ENCODE measurements at regions not wholly inside any gene's neighbourhood (a gene's known extent, or its start where the extent isn't known, plus 50 kb on each side); places are given as distances from the start of the nearest gene placed in this dataset.

GRCh38 chr9:29214154-29214689 lies 1640.9 kb upstream of the C9orf72 start:
- Histone ChIP-seq H3K9ac (ENCODE audit: control insufficient read depth, insufficient read depth, low read length) (no peak overlapping the region), H3K36me3 (ENCODE audit: control insufficient read depth in 2 of 2, insufficient read depth in 2 of 2, low read length in 1 of 2) (no peaks in the 10 kb centered on the region), H3K27me3 (replicated peaks in 1 of 2; ENCODE audit: control insufficient read depth in 2 of 2, insufficient read depth in 2 of 2, low read length in 1 of 2) (peaks cover 3 to 7% of the 10 kb centered on the region in 2 experiments), H3K79me2 (ENCODE audit: control insufficient read depth, insufficient read depth, low read length) (no peaks in the 10 kb centered on the region), H3K9me3 (replicated peaks; ENCODE audit: control insufficient read depth, insufficient read depth, low read length) (no peaks in the 10 kb centered on the region), H2AFZ (ENCODE audit: control insufficient read depth, low read depth, low read length) (no peak overlapping the region), H3K4me1 (ENCODE audit: control insufficient read depth, insufficient read depth, low read length) (no peaks in the 10 kb centered on the region), H4K20me1 (ENCODE audit: control insufficient read depth, insufficient read depth) (no peaks in the 10 kb centered on the region), H3K4me2 (ENCODE audit: control insufficient read depth, insufficient read depth) (no peak overlapping the region), H3K4me3 (no peak overlapping the region), H3K27ac (ENCODE audit: control insufficient read depth, insufficient read depth) (no peak overlapping the region)
- RAD21 ChIA-PET (ENCODE audit: unreplicated experiment): no interaction called here
- SMC1A ChIA-PET (ENCODE audit: uncharacterized antibody, unreplicated experiment): no interaction called here
- intact Hi-C loops (cut with micrococcal nuclease; ENCODE audit: unreplicated experiment): loop anchor here (10.0 kb wide), 1 partner anchor 59 kb away; no protein-coding TSS in a partner anchor
- no peak for DNase-seq (ENCODE audit: low read depth, low spot score)
- 31% methylated on average over 18 of the region's 18 CpGs for WGBS (ENCODE audit: insufficient coverage, insufficient replicate concordance, low lambda C conversion rate, missing lambda C conversion rate)
- ATAC-seq: no peak
- FAIRE-seq: no peak
- no peak for TF ChIP-seq KLF5 (IDR thresholded peaks at IDR 0.05; ENCODE audit: partially characterized antibody)
- TF ChIP-seq ATF3 (IDR thresholded peaks at IDR 0.05; ENCODE audit: borderline replicate concordance, extremely low read depth, low read depth, low read length): no peak
- TF ChIP-seq KDM1A (IDR thresholded peaks at IDR 0.05; ENCODE audit: borderline replicate concordance): no peak
- no peak for TF ChIP-seq ZZZ3 (IDR thresholded peaks at IDR 0.05; ENCODE audit: control insufficient read depth, insufficient read length, low read depth)
- no peak for TF ChIP-seq FOXK2 (IDR thresholded peaks at IDR 0.05)
- no peak for TF ChIP-seq PBX3 (IDR thresholded peaks at IDR 0.05; ENCODE audit: insufficient replicate concordance, low read depth, low read length)
- TF ChIP-seq ZNF24 (IDR thresholded peaks at IDR 0.05): no peak
- no peak for TF ChIP-seq GABPA (IDR thresholded peaks at IDR 0.05; ENCODE audit: low read depth)
- TF ChIP-seq, protein P1, sequence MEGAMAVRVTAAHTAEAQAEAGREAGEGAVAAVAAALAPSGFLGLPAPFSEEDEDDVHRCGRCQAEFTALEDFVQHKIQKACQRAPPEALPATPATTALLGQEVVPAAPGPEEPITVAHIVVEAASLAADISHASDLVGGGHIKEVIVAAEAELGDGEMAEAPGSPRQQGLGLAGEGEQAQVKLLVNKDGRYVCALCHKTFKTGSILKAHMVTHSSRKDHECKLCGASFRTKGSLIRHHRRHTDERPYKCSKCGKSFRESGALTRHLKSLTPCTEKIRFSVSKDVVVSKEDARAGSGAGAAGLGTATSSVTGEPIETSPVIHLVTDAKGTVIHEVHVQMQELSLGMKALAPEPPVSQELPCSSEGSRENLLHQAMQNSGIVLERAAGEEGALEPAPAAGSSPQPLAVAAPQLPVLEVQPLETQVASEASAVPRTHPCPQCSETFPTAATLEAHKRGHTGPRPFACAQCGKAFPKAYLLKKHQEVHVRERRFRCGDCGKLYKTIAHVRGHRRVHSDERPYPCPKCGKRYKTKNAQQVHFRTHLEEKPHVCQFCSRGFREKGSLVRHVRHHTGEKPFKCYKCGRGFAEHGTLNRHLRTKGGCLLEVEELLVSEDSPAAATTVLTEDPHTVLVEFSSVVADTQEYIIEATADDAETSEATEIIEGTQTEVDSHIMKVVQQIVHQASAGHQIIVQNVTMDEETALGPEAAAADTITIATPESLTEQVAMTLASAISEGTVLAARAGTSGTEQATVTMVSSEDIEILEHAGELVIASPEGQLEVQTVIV (IDR thresholded peaks at IDR 0.05; ENCODE audit: borderline replicate concordance, partially characterized antibody): no peak
- no peak for TF ChIP-seq SP1 (IDR thresholded peaks at IDR 0.05; ENCODE audit: low read depth, low read length)
- no peak for TF ChIP-seq NFIC (IDR thresholded peaks at IDR 0.05; ENCODE audit: low read depth, low read length)
- BruUV-seq (replicated peaks): no TSS peak
- CTCF ChIA-PET: no interaction called here
- in situ Hi-C loops (cut with MboI): no loop called here
- POLR2A ChIA-PET: no interaction called here
